Skin epidermis (tissue), 12 donors: ENCODE measurements at regions not wholly inside any gene's neighbourhood (a gene's known extent, or its start where the extent isn't known, plus 50 kb on each side); places are given as distances from the start of the nearest gene placed in this dataset.
"Not testable (repeated sequence)": the region's sequence is repeated elsewhere in the genome, so short reads cannot be mapped to it uniquely, and the experiment has no call there.

ENCODE experiments used
- H3K27ac ChIP-seq, 21 experiments: fragments of 200-600 bp; sonication (generic) in 11 of 21; one replicate each; pipeline ENCODE4 v1.5.0; 2020; ENCODE audit warnings: mild to moderate bottlenecking in 3 of 21, inconsistent platforms in 2 of 21, moderate library complexity in 2 of 21
- H3K4me3 ChIP-seq, 7 experiments: fragments of 200-600 bp; sonication (generic) in 2 of 7; one replicate each; pipeline ENCODE4 v1.5.0; 2020; ENCODE audit warnings: inconsistent platforms in 2 of 7, mild to moderate bottlenecking in 2 of 7, moderate library complexity in 1 of 7

DNA sequence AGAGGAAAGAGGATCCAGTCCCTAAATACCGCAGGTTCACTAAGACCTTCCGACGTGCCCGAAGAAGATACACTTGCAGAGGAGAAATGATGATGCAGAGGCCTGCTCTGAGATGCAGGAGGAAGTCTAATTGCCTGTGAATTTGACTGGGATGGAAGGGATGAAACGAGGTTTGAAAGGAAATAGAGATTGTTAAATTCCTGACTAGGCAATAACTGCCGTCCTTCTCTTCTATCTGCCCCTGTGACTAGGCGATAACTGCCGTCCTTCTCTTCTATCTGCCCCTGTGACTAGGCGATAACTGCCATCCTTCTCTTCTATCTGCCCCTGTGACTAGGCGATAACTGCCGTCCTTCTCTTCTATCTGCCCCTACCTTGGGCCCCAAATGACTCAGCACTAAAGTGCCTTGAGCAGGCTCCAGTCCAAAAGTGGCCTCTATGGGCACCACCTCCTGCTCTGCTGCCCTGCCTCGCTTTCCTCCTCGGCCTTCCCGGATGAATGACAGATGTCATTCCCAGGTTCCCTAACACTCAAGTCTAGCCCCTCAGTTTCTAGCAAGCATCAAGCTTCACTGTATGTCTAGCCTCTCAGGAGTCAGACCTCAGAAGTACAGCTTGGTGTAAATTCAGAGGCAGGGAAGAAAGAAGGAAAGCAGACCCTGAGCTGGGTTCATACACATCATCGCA lies 189.1 kb downstream of the FOXD4L6 start:
- not testable (repeated sequence) for H3K27ac ChIP-seq, H3K4me3 ChIP-seq

DNA sequence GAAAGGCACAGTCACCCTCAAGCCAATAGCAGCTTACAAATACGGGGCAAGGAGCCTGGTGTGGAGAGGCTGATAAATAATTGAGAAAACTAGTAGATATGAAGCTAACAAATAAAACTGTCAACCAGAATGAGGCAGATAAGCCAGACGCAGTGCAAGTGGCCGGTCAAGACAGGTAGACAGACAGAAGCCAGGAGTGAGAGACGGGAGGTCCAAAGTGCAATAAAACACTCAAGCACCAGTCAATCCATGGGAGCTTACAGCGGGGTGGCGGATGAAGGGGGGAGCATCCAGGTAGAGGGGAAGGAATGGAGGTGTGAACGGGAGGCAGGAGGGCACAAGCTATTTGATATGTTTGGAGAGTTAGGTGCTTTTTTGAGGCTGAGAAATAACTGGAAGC lies 193.1 kb downstream of the FOXD4L6 start:
- Histone ChIP-seq H3K27ac (no peak overlapping the region), H3K4me3 (no peak overlapping the region)

DNA sequence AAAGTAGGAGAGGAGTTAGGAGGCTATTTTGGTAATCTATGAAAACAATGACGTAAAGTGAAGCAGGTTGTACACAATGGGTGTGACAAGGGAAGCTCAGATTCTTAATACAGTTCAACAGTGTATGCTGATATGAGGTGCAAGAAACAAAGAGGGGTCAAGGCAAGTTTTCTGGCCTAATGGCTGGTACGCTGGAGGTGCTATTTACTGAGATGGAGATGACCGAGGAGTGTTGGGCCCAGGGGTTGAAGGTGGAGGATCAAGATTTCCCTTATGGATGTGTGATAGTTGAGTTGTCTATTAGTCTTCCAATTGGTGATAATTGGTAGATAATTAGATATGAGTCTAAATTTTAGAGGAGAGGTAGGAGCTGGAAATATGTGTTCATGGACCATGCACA lies 194.0 kb downstream of the FOXD4L6 start:
- not testable (repeated sequence) for H3K4me3 ChIP-seq, H3K27ac ChIP-seq

DNA sequence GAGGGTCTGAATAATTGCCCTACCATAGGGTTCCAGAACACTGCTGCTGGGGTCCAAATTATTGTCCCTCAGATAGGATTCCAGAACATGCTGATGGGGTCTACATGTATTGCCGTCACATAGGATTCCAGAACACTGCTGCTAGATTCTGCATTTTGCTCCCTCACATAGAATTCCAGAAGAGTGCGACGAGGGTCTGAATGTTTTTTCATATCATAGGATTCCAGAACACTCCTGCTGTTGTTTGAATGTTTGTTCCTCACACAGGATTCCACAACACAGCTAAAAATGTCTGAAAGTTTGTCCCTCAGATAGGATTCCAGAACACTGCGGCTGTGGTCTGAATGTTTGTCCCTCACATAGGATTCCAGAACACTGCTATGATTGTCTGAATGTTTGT lies 198.1 kb downstream of the FOXD4L6 start:
- H3K4me3 ChIP-seq, H3K27ac ChIP-seq: not testable (repeated sequence)

DNA sequence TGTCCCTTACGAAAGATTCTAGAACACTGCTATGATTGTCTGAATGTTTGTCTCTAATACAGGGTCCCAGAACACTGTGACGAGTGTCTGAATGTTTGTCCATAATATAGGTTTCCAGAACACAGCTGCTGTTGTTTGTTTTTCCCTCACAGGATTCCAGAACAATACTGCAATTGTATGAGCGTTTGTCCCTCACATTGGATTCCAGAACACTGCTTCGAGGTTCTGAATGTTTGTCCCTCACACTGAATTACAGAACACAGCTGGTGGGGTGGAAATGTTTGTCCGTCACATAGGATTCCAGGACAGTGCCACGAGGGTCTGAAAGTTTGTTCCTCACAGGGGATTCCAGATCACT lies 199.0 kb downstream of the FOXD4L6 start:
- not testable (repeated sequence) for H3K4me3 ChIP-seq, H3K27ac ChIP-seq

DNA sequence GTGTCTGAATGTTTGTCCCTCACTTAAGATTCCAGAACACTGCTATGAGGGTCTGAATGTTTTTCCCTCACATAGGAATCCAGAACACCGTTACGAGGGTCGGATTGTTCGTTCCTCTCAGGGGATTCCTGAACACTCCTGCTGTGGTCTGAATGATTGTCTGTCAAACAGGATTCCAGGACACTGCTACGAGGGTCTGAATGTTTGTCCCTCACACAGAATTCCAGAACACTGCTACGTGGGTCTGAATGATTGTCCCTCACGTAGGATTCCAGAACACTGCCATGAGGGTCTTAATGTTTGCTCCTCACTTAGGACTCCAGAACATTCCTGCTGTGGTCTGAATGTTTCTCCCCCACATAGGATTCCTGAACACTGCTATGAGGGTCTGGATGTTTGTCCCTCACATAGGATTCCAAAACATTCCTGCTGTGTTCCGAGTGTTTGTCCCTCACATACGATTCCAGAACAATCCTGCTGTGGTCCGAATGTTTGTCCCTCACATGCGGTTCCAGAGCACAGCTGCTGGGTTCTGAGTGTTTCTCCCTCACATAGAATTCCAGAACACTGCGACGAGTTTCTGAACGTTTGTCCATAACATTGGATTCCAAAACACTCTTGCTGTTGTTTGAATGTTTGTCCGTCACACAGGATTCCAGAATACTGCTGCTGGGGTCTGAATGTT lies 199.5 kb downstream of the FOXD4L6 start:
- Histone ChIP-seq H3K27ac (no peak overlapping the region), H3K4me3 (no peak overlapping the region)

DNA sequence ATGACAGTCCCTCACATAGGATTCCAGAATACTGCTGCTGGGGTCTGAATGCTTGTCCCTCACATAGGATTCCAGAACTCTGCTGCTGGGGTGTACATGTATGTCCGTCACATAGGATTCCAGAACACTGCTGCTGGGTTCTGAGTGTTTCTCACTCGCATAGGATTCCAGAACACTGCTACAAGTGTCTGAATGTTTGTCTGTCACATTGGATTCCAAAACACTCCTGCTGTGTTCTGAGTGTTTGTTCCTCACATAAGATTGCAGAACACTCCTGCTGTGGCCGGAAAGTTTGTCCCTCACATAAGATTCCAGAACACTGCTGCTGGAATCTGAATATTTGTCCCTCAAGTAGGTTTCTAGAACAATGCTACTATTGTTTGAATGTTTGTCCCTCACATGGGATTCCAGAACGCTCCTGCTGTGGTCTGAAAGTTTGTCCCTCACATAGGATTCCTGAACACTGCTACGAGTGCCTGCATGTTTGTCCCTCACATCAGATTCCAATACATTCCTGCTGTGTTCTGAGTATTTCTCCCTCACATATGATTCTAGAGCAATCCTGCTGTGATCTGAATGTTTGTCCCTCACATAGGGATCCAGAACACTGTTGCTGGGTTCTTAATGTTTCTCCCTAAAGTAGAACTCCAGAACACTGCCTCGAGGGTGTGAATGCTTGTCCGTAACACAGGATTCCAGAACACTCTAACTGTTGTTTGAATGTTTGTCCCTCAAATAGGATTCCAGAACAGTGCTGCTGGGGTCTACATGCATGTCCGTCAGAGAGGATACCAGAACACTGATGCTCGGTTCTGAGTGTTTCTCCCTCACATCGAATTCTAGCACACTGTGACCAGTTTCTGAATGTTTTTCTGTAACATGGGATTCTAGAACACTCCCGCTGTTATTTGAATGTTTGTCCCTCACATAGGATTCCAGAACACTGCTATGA lies 200.4 kb downstream of the FOXD4L6 start:
- no peak overlapping the region for H3K27ac ChIP-seq
- no peak overlapping the region for H3K4me3 ChIP-seq

DNA sequence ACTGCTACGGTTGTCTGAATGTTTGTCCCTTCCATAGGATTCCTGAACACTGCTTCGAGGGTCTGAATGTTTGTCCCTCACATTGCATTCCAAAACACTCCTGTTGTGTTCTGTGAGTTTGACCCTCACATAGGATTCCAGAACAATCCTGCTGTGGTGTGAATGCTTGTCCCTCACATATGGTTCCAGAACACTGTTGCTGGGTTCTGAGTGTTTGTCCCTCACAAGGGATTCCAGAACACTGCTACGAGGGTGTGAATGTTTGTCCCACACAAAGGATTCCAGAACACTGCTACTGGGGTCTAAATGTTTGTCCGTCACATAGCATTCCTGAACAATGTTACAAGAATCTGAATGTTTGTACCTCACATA lies 201.2 kb downstream of the FOXD4L6 start:
- no peak overlapping the region for H3K4me3 ChIP-seq
- H3K27ac ChIP-seq, result no peak overlapping the region

DNA sequence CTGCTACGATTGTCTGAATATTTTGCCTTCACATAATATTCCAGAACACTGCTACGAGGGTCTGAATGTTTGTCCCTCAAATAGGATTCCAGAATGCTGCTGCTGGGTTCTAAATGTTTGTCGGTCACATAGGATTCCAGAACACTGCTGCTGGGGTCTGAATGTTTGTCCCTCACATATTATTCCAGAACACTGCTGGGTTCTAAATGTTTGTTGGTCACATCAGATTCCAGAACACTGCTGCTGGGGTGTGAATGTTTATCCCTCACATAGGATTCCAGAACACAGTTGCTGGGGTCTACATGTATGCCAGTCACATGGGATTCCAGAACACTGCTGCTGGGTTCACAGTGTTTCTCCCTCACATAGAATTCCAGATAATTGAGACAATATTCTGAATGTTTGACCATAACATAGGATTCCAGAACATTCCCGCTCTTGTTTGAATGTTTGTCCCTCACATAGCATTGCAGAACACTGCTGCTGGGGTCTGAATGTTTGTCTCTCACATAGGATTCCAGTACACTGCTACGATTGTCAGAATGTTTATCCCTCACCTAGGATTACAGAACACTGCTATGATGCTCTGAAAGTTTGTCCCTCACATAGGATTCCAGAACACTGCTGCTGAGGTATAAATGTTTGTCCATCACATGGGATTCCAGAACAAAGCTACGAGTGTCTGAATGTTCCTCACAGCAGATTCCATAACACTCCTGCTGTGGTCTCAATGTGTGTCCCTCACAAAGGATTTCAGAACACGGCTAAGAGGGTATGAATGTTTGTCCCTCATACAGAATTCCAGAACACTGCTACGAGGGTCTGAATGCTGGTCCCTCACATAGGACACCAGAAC lies 201.8 kb downstream of the FOXD4L6 start:
- Histone ChIP-seq H3K4me3 (no peak overlapping the region), H3K27ac (no peak overlapping the region)

DNA sequence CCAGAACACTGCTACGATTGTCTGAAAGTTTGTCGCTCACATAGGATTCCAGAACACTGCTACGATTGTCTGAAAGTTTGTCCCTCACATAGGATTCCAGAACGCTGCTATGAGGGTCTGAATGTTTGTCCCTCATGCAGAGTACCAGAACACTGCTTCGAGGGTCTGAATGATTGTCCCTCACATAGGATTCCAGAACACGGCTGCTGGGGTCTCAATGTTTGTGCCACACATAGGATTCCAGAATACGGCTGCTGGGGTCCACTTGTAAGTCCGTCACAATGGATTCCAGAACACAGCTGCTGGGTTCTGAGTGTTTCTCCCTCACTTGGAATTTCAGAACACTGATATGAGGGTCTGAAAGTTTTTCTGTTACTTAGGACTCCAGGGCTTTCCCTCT lies 203.3 kb downstream of the FOXD4L6 start:
- H3K27ac ChIP-seq, result no peak overlapping the region
- no peak overlapping the region for H3K4me3 ChIP-seq

DNA sequence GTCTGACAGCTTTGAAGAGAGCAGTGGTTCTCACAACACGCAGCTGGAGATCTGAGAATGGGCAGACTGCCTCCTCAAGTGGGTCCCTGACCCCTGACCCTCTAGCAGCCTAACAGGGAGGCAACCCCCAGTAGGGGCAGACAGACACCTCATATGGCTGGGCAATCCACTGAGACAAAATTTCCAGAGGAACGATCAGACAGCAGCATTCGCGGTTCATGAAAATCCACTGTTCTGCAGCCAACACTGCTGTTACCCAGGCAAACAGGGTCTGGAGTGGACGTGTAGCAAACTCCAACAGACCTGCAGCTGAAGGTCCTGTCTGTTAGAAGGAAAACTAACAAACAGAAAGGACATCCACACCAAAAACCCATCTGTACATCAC lies 212.1 kb downstream of the FOXD4L6 start:
- not testable (repeated sequence) for H3K4me3 ChIP-seq, H3K27ac ChIP-seq

DNA sequence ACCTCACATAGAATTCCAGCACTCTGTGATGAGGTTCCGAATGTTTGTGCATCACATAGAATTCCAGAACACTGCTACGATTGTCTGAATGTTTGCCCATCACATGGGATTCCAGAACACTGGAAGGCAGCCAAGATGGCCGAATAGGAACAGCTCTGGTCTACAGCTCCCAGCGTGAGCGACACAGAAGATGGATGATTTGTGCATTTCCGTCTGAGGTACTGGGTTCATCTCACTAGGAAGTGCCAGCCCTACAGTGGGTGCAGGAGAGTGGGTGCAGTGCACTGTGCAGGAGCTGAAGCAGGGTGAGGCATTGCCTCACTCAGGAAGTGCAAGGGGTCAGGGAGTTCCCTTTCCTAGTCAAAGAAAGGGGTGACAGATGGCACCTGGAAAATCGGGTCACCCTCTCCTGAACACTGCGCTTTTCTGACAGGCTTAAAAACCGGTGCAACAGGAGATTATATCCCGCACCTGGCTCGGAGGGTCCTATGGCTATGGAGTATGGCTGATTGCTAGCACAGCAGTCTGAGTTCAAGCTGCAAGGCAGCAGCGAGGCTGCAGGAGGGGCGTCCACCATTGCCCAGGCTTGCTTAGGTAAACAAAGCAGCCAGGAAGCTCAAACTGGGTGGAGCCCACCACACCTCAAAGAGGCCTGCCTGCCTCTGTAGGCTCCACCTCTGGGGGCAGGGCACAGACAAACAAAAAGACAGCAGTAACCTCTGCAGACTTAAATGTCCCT lies 212.7 kb downstream of the FOXD4L6 start:
- not testable (repeated sequence) for H3K27ac ChIP-seq, H3K4me3 ChIP-seq

DNA sequence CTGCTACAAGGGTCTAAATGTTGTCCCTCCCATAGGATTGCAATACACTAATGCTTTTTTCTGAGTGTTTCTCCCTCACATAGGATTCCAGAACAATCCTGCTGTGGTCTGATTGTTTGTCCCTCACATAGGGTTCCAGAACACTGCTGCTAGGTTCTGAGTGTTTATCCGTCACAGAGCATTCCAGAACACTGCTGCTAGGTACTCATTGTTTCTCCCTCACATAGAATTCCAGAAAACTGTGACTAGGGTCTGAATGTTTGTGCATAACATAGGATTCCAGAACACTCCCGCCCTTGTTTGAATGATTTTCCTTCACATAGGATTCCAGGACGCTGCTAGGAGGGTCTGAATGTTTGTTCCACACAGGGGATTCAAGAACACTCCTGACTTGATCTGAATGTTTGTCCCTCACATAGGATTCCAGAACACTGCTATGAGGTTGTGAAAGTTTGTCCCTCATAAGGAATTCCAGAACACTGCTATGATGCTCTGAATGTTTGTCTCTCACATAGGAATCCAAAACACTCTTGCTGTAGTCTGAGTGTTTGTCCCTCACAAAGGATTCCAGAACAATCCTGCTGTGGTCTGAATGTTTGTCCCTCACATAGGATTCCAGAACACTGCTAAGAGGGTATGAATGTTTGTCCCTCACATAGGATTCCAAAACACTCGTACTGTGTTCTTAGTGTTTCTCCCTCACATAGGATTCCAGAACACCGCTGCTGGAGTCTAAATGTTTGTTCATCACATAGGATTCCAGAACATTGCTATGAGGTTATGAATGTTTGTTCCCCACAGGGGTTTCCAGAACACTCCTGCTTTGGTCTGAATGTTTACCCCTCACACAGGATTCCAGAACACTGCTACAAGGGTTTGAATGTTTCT lies 213.5 kb downstream of the FOXD4L6 start:
- Histone ChIP-seq H3K27ac (no peak overlapping the region), H3K4me3 (no peak overlapping the region)

DNA sequence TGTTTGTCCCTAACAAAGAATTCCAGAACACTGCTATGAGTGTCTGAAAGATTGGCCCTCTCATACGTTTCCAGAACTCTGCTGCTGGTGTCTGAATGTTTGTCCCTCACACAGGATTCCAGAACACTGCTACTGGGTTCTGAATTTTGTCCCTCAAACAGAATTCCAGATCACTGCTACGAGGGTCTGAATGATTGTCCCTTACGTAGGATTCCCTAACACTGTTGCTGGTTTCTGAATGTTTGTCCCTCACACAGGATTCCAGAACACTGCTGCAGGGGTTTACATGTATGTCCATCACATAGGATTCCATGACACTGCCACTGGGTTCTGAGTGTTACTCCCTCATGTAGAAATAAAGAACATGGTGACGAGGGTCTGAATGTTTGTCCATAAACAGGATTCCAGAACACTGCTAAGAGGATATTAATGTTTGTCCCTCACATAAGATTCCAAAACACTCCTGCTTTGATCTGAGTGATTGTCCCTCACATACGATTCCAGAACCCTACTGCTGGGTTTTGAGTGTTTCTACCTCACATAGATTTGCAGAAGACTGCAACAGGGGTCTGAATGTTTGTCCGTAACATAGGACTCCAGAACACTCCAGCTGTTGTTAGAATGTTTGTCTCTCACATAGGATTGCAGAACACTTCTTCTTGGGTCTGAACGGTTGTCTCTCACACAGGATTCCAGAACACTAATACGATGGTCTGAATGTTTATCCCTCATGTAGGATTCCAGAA lies 214.4 kb downstream of the FOXD4L6 start:
- Histone ChIP-seq H3K27ac (no peak overlapping the region), H3K4me3 (no peak overlapping the region)

DNA sequence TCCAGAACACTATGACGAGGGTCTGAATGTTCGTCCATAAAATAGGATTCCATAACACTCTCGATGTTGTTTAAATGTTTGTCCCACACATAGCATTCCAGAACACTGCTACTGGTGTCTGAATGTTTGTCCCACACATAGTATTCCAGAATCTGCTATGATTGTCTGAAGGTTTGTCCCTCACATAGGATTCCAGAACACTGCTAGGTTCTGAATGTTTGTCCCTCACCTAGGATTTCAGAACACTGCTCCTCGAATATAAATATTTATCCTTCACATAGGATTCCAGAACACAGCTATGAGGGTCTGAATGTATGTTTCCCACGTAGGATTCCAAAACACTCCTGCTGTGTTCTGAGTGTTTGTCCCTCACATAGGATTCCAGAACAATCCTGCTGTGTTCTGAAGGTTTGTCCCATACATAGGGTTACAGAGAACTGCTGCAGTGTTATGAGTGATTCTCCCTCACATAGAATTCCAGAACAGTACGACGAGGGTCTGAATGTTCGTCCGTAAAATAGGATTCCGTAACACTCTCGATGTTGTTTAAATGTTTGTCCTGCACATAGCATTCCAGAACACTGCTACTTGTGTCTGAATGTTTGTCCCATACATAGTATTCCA lies 215.3 kb downstream of the FOXD4L6 start:
- Histone ChIP-seq H3K27ac (no peak overlapping the region), H3K4me3 (no peak overlapping the region)

DNA sequence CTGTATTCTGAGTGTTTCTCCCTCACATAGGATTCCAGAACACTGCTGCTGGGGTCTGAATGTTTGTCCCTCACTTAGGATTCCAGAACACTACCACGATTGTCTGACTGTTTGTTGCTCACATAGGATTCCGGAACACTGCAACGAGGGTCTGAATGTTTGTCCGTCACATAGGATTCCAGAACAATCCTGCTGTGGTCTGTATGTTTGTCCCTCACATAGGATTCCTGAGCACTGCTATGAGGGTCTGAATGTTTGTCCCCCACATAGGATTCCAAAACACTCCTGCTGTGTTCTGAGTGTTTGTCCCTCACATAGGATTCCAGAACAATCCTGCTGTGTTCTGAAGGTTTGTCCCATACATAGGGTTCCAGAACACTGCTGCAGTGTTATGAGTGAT lies 215.8 kb downstream of the FOXD4L6 start:
- not testable (repeated sequence) for H3K27ac ChIP-seq, H3K4me3 ChIP-seq

DNA sequence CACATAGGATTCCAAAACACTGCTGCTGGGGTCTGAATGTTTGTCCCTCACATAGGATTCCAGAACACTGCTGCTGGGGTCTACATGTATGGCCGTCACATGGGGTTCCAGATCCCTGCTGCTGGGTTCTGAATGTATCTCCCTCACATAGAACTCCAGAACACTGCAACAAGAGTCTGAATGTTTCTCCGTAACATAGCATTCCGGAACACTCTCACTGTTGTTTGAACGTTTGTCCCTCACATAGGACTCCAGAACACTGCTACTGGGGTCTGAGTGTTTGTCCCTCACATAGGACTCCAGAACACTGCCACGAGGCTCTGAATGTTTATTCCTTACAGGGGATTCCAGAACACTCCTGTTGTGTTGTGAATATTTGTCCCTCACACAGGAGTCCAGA lies 216.8 kb downstream of the FOXD4L6 start:
- Histone ChIP-seq H3K27ac (no peak overlapping the region), H3K4me3 (no peak overlapping the region)
